Astrocyte (in vitro differentiated cells and primary cell): ENCODE measurements at regions not wholly inside any gene's neighbourhood (a gene's known extent, or its start where the extent isn't known, plus 50 kb on each side); places are given as distances from the start of the nearest gene placed in this dataset.
"Not testable (repeated sequence)": the region's sequence is repeated elsewhere in the genome, so short reads cannot be mapped to it uniquely, and the experiment has no call there.

Source experiments
- DNase-seq: peaks from one replicate; pipeline ENCODE4 v3.0.0-alpha.2; 2010; ENCODE audit warnings: low read depth
- FAIRE-seq: peaks from 2 replicates; lab custom pipeline; 2011; peaks lifted over from hg19 to GRCh38; lab: Jason Lieb, UNC
- H2AFZ ChIP-seq: 2 replicates; pipeline ENCODE4 v1.6.0; 2012; ENCODE audit warnings: low read depth, low read length, inconsistent platforms
- H3K27ac ChIP-seq: 2 replicates; pipeline ENCODE4 v1.5.1; 2011; ENCODE audit warnings: low read depth, low read length, inconsistent platforms
- H3K27me3 ChIP-seq: 2 replicates; pipeline ENCODE4 v1.6.0; 2011; ENCODE audit warnings: low read length, inconsistent platforms; ENCODE audit not compliant: insufficient read depth
- H3K36me3 ChIP-seq: 2 replicates; pipeline ENCODE4 v1.5.1; 2011; ENCODE audit warnings: low read length, inconsistent platforms; ENCODE audit not compliant: insufficient read depth
- H3K4me1 ChIP-seq: 2 replicates; pipeline ENCODE4 v1.5.1; 2011; ENCODE audit warnings: low read length, inconsistent platforms; ENCODE audit not compliant: insufficient read depth
- H3K4me2 ChIP-seq: 2 replicates; pipeline ENCODE4 v1.6.0; 2012; ENCODE audit warnings: low read length, inconsistent platforms
- H3K4me3 ChIP-seq: 2 replicates; pipeline ENCODE4 v1.5.1; 2011; ENCODE audit warnings: low read depth, mild to moderate bottlenecking, low read length, inconsistent platforms; ENCODE audit not compliant: insufficient read depth
- H3K79me2 ChIP-seq: 2 replicates; pipeline ENCODE4 v1.6.0; 2012; ENCODE audit warnings: mild to moderate bottlenecking, low read length, inconsistent platforms; ENCODE audit not compliant: insufficient read depth
- H3K9ac ChIP-seq: 2 replicates; pipeline ENCODE4 v1.6.0; 2012; ENCODE audit warnings: mild to moderate bottlenecking, low read length, inconsistent platforms
- H3K9me3 ChIP-seq: 2 replicates; pipeline ENCODE4 v1.5.1; 2012; ENCODE audit warnings: low read depth, mild to moderate bottlenecking, low read length, inconsistent platforms; ENCODE audit not compliant: insufficient read depth
- H4K20me1 ChIP-seq: 2 replicates; pipeline ENCODE4 v1.6.0; 2012; ENCODE audit warnings: low read length, inconsistent platforms; ENCODE audit not compliant: insufficient read depth
- H3K27ac Mint-ChIP-seq: one replicate; pipeline ENCODE4 v1.8.0; 2021; ENCODE audit warnings: mild to moderate bottlenecking, mixed read lengths; ENCODE audit not compliant: unreplicated experiment
- H3K27me3 Mint-ChIP-seq: one replicate; pipeline ENCODE4 v1.8.0; 2021; ENCODE audit warnings: low read depth, mixed read lengths; ENCODE audit not compliant: unreplicated experiment
- H3K36me3 Mint-ChIP-seq: one replicate; pipeline ENCODE4 v1.8.0; 2021; ENCODE audit warnings: low read depth, mixed read lengths; ENCODE audit not compliant: unreplicated experiment
- H3K4me1 Mint-ChIP-seq: one replicate; pipeline ENCODE4 v1.8.0; 2021; ENCODE audit warnings: low read depth, mixed read lengths; ENCODE audit not compliant: unreplicated experiment
- H3K4me3 Mint-ChIP-seq: one replicate; pipeline ENCODE4 v1.8.0; 2021; ENCODE audit warnings: mild to moderate bottlenecking, moderate library complexity, mixed read lengths; ENCODE audit not compliant: unreplicated experiment
- H3K9me3 Mint-ChIP-seq: one replicate; pipeline ENCODE4 v1.8.0; 2021; ENCODE audit warnings: mild to moderate bottlenecking, mixed read lengths; ENCODE audit not compliant: unreplicated experiment
- EZH2 ChIP-seq: IDR thresholded peaks from 2 replicates; pipeline ENCODE4 v1.6.1; 2012; ENCODE audit warnings: mild to moderate bottlenecking, low read length, inconsistent platforms; ENCODE audit not compliant: insufficient read depth
- TF ChIP-seq, protein P1 (sequence below): IDR thresholded peaks from 2 replicates; pipeline ENCODE4 v1.5.1; 2011; ENCODE audit warnings: low read depth, mild to moderate bottlenecking, inconsistent platforms, low read length, moderate library complexity; ENCODE audit not compliant: insufficient read depth

DNA sequence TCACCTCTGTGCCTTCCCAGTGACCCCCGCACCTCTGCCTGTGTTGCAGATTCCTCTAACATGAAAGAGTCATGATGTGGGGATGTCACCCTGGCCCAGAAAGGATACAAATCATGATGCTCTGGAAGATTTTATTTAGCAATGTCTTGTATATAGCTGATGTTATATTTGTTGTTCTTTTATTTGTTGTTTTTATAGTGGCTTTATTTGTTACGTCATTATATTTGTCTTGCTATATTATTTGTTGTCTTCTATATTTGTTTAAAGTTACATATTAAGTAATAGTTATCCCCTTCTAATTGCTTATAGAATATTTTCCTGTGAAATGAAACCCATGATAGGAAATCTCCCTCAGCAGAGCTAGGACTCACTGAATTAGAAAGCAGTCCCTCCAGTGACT is 1149.2 kb downstream of the UQCRFS1 start:
- Histone ChIP-seq H3K4me1 (no peaks in the 10 kb centered on the region), H3K4me2 (no peak overlapping the region), H3K27ac (no peak overlapping the region), H3K9ac (no peak overlapping the region), H3K36me3 (no peaks in the 10 kb centered on the region), H3K4me3 (no peak overlapping the region), H4K20me1 (no peaks in the 10 kb centered on the region), H3K9me3 (no peaks in the 10 kb centered on the region), H3K27me3 (no peaks in the 10 kb centered on the region), H3K79me2 (no peaks in the 10 kb centered on the region), H2AFZ (no peak overlapping the region)
- peaks cover 8% of the 10 kb centered on the region for H3K36me3 Mint-ChIP-seq
- no peaks in the 10 kb centered on the region for H3K27me3 Mint-ChIP-seq
- DNase-seq (no peak), FAIRE-seq (no peak)
- peak overlapping the region; percentile 54 for H3K4me3 Mint-ChIP-seq
- H3K27ac Mint-ChIP-seq: peak overlapping the region; percentile 96
- H3K4me1 Mint-ChIP-seq: peaks cover 39% of the 10 kb centered on the region
- peaks cover 2% of the 10 kb centered on the region for H3K9me3 Mint-ChIP-seq
- TF ChIP-seq EZH2: no peak
- TF ChIP-seq, protein P1, sequence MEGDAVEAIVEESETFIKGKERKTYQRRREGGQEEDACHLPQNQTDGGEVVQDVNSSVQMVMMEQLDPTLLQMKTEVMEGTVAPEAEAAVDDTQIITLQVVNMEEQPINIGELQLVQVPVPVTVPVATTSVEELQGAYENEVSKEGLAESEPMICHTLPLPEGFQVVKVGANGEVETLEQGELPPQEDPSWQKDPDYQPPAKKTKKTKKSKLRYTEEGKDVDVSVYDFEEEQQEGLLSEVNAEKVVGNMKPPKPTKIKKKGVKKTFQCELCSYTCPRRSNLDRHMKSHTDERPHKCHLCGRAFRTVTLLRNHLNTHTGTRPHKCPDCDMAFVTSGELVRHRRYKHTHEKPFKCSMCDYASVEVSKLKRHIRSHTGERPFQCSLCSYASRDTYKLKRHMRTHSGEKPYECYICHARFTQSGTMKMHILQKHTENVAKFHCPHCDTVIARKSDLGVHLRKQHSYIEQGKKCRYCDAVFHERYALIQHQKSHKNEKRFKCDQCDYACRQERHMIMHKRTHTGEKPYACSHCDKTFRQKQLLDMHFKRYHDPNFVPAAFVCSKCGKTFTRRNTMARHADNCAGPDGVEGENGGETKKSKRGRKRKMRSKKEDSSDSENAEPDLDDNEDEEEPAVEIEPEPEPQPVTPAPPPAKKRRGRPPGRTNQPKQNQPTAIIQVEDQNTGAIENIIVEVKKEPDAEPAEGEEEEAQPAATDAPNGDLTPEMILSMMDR: no peak

DNA sequence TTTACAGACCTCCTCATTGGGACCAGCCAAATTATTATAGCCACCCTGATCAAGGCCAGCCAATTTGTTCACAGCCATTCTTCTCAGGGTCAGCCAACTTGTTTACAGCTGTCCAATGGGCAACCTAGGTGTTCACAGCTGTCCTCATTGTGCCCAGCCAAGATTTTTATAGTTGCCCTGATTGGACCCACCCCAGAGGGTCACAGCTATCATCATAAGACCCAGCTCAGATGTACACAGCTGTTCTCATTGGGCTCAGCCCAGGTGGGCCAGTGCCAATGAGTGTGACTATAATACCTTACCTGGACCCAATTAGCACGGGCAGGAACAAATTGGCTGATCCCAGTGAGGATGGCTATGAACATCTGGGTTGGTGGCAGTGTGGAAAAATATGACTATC is 1151.8 kb downstream of the UQCRFS1 start:
- Histone ChIP-seq H3K27me3 (no peaks in the 10 kb centered on the region), H2AFZ (no peak overlapping the region), H3K9ac (no peak overlapping the region), H3K4me3 (no peak overlapping the region), H3K4me2 (no peak overlapping the region), H3K36me3 (no peaks in the 10 kb centered on the region), H4K20me1 (no peaks in the 10 kb centered on the region), H3K79me2 (no peaks in the 10 kb centered on the region), H3K27ac (no peak overlapping the region), H3K9me3 (no peaks in the 10 kb centered on the region), H3K4me1 (no peaks in the 10 kb centered on the region)
- TF ChIP-seq, protein P1: no peak
- no peak for TF ChIP-seq EZH2
- Mint-ChIP-seq H3K27ac (no peak overlapping the region), H3K36me3 (no peaks in the 10 kb centered on the region), H3K9me3 (peaks cover 3% of the 10 kb centered on the region), H3K4me1 (peaks cover 20% of the 10 kb centered on the region), H3K27me3 (no peaks in the 10 kb centered on the region), H3K4me3 (no peak overlapping the region)
- FAIRE-seq: no peak
- DNase-seq: no peak

DNA sequence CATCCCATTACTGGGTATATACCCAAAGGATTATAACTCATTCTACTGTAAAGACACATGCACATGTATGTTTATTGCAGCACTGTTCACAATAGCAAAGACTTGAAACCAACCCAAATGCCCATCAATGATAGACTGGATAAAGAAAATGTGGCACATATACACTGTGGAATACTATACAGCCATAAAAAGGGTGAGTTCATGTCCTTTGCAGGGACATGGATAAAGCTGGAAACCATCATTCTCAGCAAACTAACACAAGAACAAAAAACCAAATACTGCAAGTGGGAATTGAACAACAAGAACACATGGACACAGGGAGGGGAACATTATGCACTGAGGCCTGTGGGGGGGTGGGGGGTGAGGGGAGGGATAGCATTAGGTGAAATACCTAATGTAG is 1155.9 kb downstream of the UQCRFS1 start:
- not testable (repeated sequence) for H2AFZ ChIP-seq, H3K4me2 ChIP-seq, H3K36me3 Mint-ChIP-seq, DNase-seq, H3K4me3 ChIP-seq, H3K9ac ChIP-seq, H3K79me2 ChIP-seq, H4K20me1 ChIP-seq, H3K27me3 Mint-ChIP-seq, H3K27me3 ChIP-seq, H3K4me1 ChIP-seq, H3K36me3 ChIP-seq, FAIRE-seq, H3K27ac Mint-ChIP-seq, H3K9me3 ChIP-seq, H3K9me3 Mint-ChIP-seq, H3K4me1 Mint-ChIP-seq, H3K4me3 Mint-ChIP-seq, H3K27ac ChIP-seq
